ENCODE measurements at regions not wholly inside any gene's neighbourhood (a gene's known extent, or its start where the extent isn't known, plus 50 kb on each side); places are given as distances from the start of the nearest gene placed in this dataset.
"Not testable (repeated sequence)": the region's sequence is repeated elsewhere in the genome, so short reads cannot be mapped to it uniquely, and the experiment has no call there.

DNA sequence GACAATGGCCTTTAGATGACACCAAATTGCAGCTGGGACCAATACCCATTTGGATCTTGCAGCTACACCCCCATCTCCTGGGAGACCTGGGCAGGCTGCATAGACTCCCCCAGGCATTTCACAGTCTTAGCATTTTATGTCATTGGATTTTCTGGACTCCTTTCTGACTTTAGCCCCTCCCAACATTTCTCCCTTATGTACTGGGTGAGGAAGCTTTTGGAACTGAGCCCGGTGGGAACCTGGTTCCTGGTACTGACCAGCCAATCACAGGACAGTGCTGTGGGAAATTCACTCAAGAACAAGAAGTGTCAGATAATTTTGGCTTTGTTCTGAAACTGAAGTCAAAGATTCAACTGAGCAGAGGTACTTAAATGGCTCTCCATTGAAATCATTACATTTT lies 177.7 kb downstream of the ACTR3B start (continued):
- TF ChIP-seq, protein P1, sequence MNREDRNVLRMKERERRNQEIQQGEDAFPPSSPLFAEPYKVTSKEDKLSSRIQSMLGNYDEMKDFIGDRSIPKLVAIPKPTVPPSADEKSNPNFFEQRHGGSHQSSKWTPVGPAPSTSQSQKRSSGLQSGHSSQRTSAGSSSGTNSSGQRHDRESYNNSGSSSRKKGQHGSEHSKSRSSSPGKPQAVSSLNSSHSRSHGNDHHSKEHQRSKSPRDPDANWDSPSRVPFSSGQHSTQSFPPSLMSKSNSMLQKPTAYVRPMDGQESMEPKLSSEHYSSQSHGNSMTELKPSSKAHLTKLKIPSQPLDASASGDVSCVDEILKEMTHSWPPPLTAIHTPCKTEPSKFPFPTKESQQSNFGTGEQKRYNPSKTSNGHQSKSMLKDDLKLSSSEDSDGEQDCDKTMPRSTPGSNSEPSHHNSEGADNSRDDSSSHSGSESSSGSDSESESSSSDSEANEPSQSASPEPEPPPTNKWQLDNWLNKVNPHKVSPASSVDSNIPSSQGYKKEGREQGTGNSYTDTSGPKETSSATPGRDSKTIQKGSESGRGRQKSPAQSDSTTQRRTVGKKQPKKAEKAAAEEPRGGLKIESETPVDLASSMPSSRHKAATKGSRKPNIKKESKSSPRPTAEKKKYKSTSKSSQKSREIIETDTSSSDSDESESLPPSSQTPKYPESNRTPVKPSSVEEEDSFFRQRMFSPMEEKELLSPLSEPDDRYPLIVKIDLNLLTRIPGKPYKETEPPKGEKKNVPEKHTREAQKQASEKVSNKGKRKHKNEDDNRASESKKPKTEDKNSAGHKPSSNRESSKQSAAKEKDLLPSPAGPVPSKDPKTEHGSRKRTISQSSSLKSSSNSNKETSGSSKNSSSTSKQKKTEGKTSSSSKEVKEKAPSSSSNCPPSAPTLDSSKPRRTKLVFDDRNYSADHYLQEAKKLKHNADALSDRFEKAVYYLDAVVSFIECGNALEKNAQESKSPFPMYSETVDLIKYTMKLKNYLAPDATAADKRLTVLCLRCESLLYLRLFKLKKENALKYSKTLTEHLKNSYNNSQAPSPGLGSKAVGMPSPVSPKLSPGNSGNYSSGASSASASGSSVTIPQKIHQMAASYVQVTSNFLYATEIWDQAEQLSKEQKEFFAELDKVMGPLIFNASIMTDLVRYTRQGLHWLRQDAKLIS (CRISPR knock-in tag; IDR thresholded peaks at IDR 0.05) = no peak
- TF ChIP-seq ZNF232 (CRISPR knock-in tag; IDR thresholded peaks at IDR 0.05; ENCODE audit: borderline replicate concordance) (no peak), KDM3A (CRISPR knock-in tag; IDR thresholded peaks at IDR 0.05; ENCODE audit: low read depth) (no peak), FLYWCH1 (CRISPR knock-in tag; IDR thresholded peaks at IDR 0.05) (no peak), ATAD3A (CRISPR knock-in tag; IDR thresholded peaks at IDR 0.05) (no peak)
- TF ChIP-seq, protein P2, sequence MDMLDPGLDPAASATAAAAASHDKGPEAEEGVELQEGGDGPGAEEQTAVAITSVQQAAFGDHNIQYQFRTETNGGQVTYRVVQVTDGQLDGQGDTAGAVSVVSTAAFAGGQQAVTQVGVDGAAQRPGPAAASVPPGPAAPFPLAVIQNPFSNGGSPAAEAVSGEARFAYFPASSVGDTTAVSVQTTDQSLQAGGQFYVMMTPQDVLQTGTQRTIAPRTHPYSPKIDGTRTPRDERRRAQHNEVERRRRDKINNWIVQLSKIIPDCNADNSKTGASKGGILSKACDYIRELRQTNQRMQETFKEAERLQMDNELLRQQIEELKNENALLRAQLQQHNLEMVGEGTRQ (IDR thresholded peaks at IDR 0.05; ENCODE audit: low read depth, low read length) = no peak
- TF ChIP-seq, protein P2 (CRISPR knock-in tag; IDR thresholded peaks at IDR 0.05; ENCODE audit: borderline replicate concordance) = no peak

DNA sequence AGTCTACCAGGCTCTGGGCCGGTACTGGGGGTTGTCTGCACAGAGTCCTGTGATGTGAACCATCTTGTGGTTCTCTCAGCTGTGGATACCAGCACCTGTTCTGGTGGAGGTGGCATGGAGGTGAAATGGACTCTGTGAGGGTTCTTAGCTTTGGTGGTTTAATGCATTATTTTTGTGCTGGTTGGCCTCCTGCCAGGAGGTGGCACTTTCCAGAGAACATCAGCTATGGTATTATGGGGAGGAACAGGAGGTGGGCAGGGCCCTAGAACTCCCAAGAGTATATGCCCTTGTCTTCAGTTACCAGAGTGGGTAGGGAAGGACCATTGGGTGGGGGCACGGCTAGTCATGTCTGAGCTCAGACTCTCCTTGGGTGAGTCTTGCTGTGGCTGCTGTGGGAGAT lies 187.1 kb downstream of the ACTR3B start:
- BruUV-seq (replicated peaks); H3K4me3 ChIP-seq (replicated peaks in 1 of 3; ENCODE audit: insufficient read depth in 1 of 3, low read depth in 2 of 3, low read length in 3 of 3); FAIRE-seq; H3K27ac ChIP-seq (ENCODE audit: extremely low read length, insufficient read depth, low read length); ATAC-seq; POLR2A ChIA-PET; CTCF ChIA-PET (ENCODE audit: low intra/inter-chr PET ratio, low total read pairs); H2AFZ ChIP-seq (ENCODE audit: low read length); H3K27me3 ChIP-seq (ENCODE audit: control insufficient read depth in 1 of 2, insufficient read depth in 2 of 2, low read length in 2 of 2); DNase-seq (ENCODE audit: low spot score); in situ Hi-C loops (cut with HindIII; ENCODE audit: extremely low pct_ligation_motif_present, low pct_unique_long_range_greater_than_20kb); H3K9ac ChIP-seq (ENCODE audit: insufficient read depth, low read depth, low read length); intact Hi-C loops (cut with micrococcal nuclease; ENCODE audit: unreplicated experiment); H3K9me3 ChIP-seq (ENCODE audit: low read length); H4K20me1 ChIP-seq (ENCODE audit: insufficient read depth, low read length); H3K36me3 ChIP-seq (replicated peaks in 1 of 2; ENCODE audit: control insufficient read depth in 1 of 2, insufficient read depth in 2 of 2, low read length in 2 of 2); H3K4me2 ChIP-seq (ENCODE audit: low read depth, low read length); H3K79me2 ChIP-seq (ENCODE audit: insufficient read depth, low read length); H3K4me1 ChIP-seq (ENCODE audit: insufficient read depth, low read length): not testable (repeated sequence)
- 43% methylated on average over 1 of the region's 2 CpGs for WGBS (ENCODE audit: low lambda C conversion rate)
